Hematopoietic multipotent progenitor cell treated with erythropoietin and hydrocortisone succinate and interleukin-3 and kit ligand, for 8 days (in vitro differentiated cells): ENCODE measurements at regions not wholly inside any gene's neighbourhood (a gene's known extent, or its start where the extent isn't known, plus 50 kb on each side); places are given as distances from the start of the nearest gene placed in this dataset.

Experiments used
- DNase-seq: peaks from one replicate; pipeline ENCODE4 v3.0.0-alpha.2; 2015

DNA sequence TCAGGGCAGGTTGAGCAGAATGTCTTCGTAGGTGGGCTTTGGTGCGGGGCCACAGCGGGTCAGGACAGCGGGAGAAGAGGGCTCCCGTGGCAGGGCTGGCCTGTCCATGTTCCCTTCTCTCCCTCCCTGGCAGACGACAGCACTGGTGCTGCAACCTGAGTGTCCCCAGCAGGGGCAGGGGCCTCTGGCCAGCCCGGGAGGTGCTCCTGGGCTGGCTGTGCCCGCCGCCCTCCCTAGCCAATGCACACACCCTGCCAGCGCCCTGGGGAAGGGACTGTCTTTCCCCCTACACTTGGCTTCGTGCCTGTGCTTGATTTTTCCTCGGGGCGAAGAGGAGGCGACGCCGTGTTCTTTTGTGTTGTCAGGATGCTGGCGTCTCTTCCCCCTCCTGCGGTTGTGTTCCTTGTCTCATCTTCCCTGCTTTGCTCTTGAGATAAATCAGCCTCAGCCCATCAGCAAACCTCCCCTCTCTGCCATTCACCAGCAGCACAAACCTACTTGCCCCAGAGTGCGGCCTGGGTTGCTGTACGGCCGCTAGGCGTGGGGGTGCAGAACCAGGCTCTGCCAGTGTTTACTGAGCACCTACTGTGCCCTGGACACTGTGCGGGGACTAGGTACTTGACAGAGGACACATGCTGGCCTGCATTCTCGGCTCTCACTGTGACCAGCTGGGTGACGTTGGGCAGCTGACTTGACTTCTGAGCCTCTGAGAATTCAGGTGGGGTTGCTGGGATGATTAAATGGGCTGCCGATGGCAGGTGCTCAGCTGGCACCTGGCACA, 237.3 kb upstream of the CIBAR2 start:
- no peak for DNase-seq

DNA sequence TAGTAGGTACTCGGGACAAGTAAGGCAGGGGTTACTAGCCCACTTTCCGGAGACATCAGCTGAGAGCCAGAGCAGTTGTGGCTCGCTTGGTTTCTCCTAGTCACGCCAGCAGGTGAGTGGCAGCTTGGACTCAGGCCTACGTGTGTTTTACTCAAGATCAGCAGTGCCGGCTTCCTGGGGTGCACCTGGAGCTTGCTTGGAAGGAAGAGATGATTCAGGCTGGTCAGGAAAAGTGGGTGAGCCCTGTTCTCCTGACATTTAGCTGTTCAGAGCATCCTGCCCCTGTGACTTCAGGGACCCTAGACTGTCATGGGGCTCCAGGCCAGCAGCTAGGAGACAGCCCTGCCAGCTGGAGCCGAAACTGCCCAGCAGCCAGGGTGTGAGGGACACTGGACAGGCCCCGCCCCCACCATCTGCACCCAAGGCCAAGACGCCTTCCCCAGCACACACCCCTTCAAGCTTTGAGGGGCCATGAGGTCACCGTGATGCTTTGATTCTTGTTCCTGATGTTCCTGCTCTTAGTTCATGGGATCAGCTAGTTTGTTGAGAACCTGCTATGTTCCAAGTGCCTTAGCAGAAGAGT, 238.0 kb upstream of the CIBAR2 start:
- no peak for DNase-seq

DNA sequence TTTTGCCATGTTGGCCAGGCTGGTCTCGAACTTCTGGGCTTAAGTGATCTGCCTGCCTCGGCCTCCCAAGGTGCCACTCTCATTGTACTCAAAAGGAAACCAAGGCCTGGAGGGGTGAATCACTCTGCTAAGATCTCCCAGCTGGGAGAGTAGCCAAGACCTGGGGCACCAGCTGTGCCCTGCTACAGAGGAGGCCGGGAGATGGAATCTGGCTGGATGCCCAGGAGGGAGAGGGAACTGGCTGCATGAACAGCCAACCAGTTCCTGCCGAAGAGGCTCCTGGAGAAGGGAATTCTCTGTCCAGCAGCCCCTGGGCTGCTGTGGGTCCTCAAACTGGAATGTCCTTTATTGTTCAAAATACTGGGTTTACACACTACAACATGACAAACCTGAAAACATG, 238.7 kb upstream of the CIBAR2 start:
- DNase-seq = peak; percentile 76

DNA sequence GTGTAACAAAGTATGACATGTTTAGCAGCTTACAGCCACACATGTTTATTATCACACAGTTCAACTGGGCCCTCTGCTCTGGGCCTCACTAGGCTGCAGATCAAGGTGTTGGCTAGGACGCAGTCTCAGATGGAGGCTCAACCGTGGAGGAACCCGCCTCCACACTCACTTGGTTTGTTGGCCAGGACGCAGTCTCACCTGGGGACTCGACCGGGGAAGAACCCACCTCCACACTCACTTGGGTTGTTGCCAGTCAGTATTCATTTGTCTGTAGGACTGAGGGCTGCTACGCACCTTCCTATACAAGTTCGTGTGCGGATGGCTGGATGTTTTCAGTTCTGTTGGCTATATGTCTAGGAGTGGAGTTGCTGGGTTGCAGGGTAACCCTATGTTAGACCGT, 240.7 kb upstream of the CIBAR2 start:
- no peak for DNase-seq

DNA sequence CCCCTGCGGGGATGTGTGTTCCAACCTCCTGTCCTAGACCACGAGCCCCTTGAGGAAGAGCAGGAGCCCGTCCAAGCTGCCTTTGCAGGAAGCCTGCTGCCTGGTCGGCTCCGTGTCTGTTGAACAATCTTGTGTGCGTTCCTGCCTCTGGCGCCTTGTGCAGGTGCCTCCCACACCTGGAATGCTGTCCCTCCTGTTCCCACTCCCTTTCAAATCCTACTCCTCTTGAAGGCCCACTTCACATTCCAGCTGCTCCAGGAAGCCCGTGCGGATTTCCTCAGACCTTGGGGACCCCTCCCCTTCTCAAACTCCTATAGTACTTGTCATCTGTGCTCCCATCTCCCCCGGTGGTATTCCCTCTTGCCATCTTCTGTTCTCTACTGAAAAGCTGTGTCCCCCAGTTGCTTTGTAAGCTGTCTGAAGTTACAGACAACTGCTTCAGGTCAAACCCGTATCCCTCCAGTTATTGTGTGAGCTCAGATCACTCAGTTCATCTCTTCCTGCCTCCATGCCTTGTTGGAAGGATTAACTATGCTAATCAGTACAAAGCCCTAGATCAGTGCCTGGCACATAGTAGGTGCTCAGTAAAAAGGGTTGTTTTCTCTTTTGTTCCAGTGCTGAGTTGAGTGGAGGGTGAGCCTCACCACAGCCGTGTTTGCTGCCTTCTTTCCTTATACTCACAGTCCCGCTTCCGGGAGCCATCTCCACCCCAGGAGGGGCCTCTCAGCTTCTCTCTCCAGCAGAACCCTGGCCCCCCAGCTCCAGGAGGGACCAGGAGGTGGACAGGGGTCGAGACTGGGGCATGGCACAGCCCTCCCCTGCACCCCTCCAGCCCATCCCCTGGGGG, 241.8 kb upstream of the CIBAR2 start:
- no peak for DNase-seq

DNA sequence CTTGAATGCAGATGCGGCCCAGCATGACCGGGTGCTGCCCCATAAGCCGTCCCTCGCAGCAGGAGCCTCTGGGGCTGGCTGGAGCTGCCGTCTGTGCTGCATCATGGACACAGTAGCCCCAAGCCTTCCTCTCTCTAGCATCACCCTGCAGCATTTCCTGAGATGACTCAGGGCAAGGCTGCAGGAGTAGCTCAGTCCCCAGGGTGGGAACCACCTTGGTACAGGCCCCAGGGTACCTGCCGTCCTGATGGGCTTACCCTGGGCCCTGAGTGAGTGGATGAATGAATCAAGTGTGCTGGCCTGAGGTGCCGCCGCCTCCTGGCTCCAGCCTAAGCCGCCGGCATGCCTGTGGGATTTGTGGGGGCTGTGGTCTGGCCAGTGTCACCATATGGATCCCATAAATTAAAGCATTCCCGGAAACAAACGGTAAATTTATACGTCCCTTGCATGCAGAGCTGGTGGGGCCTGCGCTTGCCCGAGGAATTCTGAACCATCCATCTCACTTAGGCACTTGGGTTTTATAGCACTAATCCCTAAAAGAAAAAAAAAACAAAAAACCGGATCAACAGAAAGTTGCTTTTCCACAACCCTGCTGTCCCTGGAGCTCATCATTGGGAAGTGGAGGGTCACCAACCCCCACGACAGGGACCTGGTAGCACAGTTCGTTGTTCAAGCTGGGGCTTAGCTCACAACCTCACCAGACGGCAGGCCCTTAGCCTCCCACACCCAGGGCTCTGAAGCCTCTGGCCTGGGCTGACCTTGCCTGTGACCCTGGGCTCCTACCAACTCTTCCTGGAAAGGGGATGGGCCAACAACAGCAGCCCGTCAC, 242.6 kb upstream of the CIBAR2 start:
- DNase-seq = no peak

DNA sequence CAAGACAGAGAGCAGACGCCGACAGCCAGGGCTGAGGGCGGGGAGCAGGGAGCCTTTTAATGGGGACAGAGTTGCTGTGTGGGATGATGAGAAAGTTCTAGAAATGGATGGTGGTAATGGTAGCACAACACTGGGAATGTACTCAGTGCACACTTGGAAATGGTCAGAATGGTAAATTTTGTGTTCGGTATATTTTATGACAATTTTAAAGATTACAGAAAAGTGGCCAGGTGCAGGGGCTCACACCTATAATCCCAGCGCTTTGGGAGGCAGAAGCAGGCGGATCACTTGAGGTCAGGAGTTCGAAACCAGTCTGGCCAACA, 243.2 kb upstream of the CIBAR2 start:
- DNase-seq = no peak

DNA sequence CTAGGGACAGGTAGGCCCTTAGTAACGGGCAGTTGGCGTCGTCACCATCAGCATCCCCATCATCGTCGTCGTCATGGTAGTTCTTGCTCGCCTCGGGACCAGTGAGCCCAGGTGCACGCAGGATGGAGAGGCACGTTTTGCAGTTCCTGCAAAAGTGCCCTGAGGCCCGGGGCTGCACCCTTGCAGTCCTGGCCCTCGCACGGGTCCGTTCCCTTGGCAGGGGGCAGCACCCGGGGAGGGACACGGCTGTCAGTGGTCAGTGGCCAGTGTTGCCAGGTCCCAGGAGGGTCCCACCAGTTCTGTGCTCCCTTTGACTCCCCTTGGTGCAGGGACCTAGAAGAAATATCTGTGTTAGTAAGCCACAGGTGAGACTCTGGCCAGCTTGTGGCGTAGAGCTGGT, 243.9 kb upstream of the CIBAR2 start:
- DNase-seq = no peak

DNA sequence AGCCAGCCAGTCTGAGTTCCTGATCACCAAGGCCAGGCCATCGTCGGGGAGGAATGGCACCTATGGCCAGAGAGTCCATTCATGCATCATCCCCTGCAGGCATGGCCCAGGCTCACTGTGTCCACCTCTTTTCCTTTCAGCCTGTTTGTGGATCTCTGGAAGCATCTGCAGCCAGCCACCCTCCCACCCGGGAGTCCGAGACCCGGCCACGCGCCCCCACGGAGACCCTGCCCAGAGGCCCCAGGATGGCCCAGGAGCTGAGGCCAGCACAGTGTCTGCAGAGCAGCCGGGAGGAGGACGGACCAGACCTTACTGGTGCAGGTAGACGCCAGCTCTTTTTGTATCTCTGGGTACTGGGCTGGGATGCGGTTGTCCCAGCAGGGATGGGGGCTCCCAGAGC, 245.1 kb upstream of the CIBAR2 start:
- no peak for DNase-seq

DNA sequence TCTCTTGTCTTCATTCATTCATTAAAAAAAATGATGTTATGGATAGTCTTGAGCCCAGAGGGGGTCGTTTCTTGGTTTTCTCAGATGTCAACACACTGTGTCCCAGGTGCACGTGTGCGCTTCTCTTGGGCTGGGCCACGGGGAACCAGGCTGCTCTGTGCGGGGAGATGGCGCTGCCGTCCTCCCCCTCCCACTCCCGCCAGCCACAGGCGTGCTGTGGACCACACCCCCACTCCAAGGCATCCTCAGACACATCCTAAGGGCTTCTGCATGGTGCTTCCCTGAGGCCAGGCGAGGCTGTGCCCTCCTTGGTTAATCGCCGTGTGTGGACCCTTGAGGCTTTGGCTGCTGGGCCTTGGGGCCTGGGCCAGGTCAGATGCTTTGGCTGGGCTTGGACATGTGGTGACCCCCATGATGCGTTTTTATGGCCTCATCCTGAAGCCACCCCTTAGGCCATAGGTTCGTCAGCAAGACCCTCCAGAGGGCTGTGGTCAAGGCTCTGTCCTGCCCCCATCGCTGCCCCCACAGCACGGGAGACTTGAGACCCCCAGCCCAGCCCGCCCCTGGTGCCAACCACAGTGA, 245.7 kb upstream of the CIBAR2 start:
- DNase-seq = no peak

DNA sequence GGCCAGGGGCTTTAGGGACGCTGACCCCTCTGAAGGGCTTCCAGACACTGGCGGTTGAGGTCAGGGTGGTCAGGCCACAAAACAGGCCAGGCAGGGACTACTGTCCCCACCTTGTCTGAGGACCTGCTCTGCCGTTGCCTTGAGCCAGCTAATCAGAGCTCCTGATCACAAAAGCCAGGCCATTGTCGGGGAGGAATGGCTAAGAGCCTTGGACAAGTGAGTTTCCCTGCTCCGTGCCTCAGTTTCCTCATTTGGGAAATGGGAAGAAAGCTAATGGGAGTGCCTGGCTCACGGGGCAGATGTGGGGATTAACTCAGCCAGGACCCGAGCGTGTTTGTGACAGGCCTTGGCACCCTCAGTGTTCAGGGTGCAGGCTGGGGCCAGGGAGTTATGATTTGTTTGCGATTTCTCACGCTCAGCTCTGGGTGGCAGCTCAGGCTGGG, 246.5 kb upstream of the CIBAR2 start:
- DNase-seq = no peak

DNA sequence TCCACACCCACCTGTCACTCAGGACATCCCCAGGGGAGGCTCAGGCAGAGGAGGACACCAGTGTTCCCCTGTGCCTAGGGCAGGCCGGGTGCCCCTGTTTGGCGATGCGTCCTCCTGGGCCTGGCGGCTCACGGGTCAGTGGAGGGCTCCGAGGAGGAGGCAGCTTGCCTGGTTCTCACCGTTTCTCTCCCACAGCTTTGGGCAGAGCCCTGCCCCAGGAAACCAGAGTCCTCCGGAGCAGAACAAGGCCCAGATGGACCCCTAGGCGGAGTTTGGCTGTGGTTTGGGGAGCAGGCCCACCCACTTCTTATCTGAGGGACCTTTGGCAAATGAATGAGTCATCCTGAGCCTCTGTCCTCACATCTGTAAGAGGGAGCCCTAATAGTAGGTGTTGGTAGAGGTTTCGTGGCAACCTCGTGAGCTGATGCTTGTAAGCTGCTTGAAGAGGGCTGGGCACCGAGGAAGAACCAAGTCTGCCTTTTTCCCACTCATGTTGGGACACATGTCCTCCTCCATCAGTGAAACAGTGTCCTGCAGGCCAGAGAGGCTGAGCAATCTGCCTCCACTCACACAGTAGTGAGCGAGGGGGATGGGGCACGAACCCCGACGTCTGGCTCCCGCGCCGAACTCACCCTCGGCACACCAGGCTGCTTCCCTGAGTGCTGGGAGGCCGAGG, 247.0 kb upstream of the CIBAR2 start:
- peak; percentile 91 for DNase-seq

DNA sequence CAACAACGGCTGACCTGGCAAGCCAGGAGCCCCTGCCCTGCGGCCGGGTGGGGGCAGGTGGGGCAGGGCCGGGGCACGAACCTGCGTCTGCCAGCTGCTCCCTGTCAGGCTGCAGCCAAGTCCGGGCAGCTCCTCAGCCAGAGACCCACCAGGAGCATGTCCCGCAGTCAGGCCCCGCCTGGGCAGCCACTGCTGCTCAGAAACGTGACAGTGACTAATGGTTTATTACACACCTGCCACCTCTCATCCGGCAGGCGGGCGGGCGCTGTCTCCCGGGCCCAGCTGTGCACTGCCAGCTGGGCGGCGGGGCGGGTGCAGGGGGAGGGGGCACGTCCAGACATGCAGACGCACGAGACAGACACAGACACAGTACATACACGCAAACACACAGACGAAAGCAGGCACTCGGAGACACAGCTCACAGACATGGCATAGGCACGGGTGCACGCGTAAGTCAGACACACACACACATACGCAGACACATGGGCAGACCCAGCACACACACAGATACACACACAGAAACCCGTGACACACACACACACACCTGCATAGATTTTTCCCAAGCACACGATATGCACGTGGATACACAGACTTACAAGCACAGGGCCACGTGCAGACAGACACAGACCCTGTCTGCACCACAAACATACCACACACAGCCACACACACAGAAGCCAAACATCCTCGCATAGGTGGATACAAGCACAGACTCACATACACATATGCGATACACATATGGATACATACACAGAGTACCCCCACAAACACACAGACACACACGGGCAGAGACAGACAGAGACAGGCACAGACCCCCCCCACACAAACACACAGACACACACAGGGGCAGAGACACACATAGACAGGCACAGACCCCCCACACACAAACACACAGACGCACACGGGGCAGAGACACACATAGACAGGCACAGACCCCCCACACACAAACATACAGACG, 248.3 kb upstream of the CIBAR2 start:
- no peak for DNase-seq

DNA sequence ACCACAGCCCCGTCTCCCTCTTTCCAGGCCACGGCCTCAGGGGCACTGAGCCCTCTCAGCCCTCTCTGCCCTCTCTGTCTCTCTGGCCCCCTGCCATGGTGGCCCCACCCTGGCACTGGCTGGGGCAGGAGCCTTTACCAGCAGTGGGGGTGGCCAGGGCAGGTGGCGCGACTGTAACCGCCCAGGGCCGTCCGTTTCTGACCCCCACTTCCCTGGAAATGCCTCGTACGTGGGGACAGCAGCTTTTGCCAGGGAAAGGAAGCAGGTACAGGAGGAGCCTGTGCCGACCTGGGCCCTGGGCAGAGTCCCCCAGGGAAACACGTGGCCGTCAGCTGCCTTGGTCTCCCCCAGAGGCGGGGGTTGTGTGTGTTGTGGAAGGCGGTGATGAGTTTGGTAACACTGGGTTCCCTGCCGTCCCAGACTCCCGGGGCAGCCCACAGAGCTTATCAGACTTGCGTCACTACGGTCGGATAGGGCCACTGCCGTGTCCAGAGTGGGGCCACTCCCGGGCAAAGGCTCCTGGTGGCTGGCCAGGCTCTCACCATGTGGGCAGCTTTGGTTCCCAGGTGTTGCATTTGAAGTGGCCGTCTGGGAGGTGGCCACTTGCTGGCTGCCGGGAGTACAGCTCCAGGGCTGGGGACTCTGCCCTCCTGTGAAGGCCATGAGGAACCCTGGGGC, 249.3 kb upstream of the CIBAR2 start:
- no peak for DNase-seq

DNA sequence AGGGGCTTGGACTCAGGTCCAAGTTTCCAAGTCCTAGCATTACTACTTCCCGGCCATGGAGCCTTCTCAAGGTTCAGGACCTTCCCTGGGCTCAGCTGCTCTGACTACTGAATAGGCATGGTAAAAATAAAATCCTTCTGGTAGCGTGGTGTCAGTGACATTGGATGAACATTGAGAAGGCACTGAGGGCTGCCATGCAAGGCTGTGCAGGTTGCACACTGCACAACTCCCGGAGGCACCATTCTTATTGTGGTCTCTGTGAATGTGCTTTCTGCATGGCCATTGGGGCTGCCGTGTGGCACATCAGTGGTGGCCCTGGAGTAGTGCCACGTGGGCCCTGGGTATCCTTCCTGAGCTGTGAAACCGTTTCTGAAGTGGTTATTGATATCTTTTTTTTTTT, 250.2 kb upstream of the CIBAR2 start:
- DNase-seq = no peak

DNA sequence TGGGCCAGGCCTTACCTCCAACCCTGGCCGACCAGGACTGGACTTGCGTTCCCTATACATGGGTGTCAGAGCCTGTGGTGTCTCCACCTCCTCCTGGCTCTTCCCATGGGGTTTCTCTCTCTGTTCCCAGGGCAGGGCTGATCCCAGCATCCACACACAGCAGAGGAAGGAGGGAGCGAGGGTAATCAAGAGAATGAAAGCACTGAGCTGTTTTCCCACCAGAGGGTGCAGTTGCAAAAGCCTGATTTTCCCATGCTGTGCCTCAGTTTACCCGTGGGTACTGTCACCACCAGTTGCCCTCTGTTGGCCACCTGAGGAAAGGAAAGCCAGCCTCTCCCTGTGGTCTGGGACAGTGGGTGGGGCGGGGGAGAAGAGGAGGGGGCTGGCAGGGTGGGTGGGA, 249.7 kb upstream of the GSE1 start:
- no peak for DNase-seq

DNA sequence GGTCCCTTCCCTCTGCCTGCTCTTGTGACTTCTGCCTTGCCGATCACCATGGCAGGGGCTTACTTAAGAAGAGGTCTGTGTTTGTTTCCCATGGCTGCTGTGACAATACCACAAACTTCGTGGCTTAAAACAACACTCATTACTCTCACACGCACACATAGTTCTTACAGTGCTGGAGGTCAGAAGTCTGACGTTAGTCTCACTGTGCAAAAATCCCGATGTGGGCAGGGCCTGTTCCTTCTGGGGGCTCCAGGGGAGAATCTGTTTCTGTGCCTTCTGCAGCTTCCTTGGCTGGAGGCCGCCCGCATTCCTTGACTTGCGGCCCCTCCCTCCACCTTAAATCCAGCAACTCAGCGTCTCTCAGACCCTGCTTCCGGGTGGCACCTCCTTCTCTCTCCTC, 249.2 kb upstream of the GSE1 start:
- DNase-seq = no peak

DNA sequence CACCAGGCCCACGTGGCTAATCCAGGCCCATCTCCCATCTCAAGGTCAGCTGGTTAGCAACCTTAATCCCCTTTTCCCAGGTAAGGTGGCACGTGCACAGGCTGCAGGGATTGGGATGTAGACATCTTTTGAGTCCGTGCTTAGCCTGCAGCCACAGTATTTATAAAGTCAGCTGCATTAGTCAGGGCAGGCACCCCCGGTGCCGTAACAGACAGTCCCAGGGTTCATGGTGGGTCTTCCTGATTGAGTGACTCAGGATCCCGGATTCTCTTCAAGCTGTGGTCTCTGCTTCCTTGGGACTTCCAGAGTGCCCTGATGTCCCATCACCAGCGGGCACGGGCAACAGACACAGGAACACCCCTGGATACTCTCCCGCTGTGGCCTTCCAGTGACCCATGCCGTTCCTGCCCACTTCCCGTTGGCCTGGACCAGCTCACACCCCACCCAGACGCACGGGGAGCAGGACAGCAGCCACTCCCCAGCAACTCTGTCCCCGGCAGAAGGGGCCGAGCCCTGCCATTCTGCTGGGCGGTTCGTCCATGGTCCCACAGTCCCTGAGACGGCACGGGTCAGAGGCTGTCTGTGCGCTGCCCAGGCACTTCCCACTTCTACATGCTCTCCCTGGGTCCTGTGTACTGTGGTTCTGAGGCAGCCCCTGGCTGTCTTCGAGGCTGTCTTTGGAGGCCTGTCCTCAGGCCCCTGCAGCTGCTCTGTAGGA, 248.6 kb upstream of the GSE1 start:
- no peak for DNase-seq

DNA sequence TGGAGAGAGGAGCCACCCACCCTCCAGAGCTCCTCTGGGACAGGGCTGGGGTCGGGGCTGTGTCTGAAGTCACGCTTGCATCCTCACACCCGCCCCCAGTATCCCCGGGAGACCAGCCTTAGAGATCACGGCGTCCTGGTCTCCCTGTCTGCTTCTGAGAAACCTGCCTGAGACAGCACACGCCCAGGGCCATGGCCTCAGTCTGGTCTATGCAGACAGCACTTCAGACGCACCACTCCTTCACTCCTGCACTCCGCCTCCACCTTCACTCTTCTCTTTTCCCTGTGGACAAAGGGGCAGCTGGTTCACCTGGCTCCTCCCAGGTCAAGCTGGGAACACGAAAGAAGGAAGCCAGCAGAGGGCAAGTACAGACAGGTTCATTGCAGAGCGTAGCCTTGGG, 248.0 kb upstream of the GSE1 start:
- DNase-seq = no peak
